ENCODE measurements at regions not wholly inside any gene's neighbourhood (a gene's known extent, or its start where the extent isn't known, plus 50 kb on each side); places are given as distances from the start of the nearest gene placed in this dataset.

DNA sequence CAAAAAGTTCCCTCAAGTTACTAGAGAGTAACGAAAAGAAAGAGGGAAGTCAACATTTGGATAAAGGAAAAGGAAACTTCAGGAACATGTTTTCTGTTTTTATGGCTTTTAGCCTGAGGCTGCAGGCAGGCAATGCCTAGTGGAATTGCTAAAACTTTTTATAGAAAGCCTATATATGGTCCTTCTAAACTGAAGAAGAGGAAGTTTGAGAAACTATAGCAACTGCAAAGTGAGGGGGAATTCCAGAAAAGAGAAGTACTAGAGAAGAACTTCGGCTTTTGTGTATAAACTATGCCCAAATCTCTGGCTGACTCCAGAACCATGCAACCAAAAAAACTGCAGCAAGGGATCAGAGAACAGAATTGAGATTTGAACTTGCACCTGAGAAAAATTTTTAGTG lies 74.3 kb upstream of the ARHGAP42 start:
- TF ChIP-seq ZFX (IDR thresholded peaks at IDR 0.05; ENCODE audit: borderline replicate concordance) = no peak
- TF ChIP-seq, protein P1, sequence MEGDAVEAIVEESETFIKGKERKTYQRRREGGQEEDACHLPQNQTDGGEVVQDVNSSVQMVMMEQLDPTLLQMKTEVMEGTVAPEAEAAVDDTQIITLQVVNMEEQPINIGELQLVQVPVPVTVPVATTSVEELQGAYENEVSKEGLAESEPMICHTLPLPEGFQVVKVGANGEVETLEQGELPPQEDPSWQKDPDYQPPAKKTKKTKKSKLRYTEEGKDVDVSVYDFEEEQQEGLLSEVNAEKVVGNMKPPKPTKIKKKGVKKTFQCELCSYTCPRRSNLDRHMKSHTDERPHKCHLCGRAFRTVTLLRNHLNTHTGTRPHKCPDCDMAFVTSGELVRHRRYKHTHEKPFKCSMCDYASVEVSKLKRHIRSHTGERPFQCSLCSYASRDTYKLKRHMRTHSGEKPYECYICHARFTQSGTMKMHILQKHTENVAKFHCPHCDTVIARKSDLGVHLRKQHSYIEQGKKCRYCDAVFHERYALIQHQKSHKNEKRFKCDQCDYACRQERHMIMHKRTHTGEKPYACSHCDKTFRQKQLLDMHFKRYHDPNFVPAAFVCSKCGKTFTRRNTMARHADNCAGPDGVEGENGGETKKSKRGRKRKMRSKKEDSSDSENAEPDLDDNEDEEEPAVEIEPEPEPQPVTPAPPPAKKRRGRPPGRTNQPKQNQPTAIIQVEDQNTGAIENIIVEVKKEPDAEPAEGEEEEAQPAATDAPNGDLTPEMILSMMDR (IDR thresholded peaks at IDR 0.05) = no peak
- H3K27ac ChIP-seq = no peak overlapping the region

GRCh38 chr11:100618914-100619313 lies 68.2 kb upstream of the ARHGAP42 start:
- no peak for TF ChIP-seq ZFX (IDR thresholded peaks at IDR 0.05; ENCODE audit: borderline replicate concordance)
- TF ChIP-seq, protein P1 (IDR thresholded peaks at IDR 0.05) = no peak
- H3K27ac ChIP-seq = no peak overlapping the region

DNA sequence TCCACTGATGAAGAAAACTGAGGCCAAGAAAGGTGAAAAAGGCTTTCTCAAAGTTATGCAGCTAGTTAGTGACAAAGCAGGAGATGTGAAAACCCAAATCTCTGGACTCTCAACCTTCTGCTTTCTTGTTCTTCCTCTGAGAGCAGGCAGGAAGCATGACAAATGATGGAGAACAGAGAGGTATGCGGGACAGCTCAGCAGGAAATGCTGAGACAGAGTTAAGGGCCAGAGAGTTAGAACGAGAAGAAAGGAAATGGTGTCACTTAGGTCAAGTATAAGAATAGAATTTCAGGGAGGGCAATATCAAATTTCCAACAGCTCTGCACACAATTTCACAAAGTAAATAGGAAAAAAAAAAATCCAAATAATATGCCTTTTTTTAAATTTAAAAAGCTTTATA lies 67.6 kb upstream of the ARHGAP42 start:
- no peak for TF ChIP-seq ZFX (IDR thresholded peaks at IDR 0.05; ENCODE audit: borderline replicate concordance)
- TF ChIP-seq, protein P1 (IDR thresholded peaks at IDR 0.05) = no peak
- H3K27ac ChIP-seq = no peak overlapping the region

GRCh38 chr11:100622404-100622803 lies 64.7 kb upstream of the ARHGAP42 start:
- no peak overlapping the region for H3K27ac ChIP-seq
- TF ChIP-seq, protein P1 (IDR thresholded peaks at IDR 0.05) = no peak
- no peak for TF ChIP-seq ZFX (IDR thresholded peaks at IDR 0.05; ENCODE audit: borderline replicate concordance)

DNA sequence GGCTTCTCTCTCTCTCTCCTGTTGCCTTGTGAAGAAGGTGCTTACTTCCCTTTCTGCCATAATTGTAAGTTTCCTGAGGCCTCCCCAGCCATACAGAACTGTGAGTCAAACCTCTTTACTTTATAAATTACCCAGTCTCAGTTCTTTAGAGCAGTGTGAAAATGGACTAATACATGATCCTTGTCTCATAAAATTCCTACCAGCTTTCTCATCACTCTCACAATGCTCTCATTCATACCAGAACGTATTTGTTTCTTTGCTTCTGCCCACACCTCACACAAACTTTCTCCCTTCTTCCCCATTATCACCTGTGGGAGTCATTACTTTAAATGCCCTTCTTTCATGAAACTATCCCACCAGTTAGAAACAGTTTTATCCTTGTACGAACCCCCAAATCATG lies 62.7 kb upstream of the ARHGAP42 start:
- TF ChIP-seq, protein P1 (IDR thresholded peaks at IDR 0.05) = no peak
- no peak for TF ChIP-seq ZFX (IDR thresholded peaks at IDR 0.05; ENCODE audit: borderline replicate concordance)
- no peak overlapping the region for H3K27ac ChIP-seq

DNA sequence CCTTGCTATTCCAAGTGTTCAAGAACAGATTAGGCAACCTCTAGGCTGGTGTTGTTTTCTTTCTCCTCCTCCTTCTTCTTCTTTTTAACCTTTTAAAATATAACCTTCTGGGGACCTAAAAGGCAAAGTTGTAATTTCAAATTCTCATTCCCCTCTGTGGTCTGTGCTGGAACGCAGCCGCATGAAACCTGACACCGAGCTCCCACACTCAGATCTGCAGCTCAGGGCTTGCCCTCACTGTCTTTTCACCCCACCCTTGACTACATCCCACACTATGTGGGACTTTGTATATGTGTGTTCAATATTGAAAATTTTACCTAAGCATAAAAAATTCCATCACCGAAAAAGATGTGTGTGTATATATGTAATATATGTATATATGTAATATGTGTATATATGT lies 62.0 kb upstream of the ARHGAP42 start:
- TF ChIP-seq ZFX (IDR thresholded peaks at IDR 0.05; ENCODE audit: borderline replicate concordance) = no peak
- TF ChIP-seq, protein P1 (IDR thresholded peaks at IDR 0.05) = no peak
- H3K27ac ChIP-seq = no peak overlapping the region

DNA sequence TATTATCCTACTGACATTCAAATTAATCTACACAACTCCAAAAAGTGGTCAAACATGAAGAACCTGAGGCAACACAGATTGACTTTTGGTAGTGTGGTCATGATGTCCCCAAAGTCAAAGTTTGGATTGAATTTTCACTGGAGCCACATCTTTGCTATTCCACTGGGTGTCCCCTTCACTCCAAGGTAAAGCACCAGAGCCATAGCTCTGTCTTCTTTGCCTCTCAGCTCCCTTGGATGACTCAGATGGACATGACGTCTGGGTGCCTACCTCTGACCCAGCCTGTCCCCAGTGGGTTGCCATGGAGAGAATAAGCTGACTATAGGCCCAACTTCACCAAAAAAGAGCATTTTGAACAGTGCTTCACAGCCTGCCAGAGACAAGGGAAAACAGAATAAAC lies 57.4 kb upstream of the ARHGAP42 start:
- H3K27ac ChIP-seq = no peak overlapping the region
- no peak for TF ChIP-seq ZFX (IDR thresholded peaks at IDR 0.05; ENCODE audit: borderline replicate concordance)
- TF ChIP-seq, protein P1 (IDR thresholded peaks at IDR 0.05) = no peak

All from 22Rv1 (cell line).